GM23338 (cell line): ENCODE measurements at regions not wholly inside any gene's neighbourhood (a gene's known extent, or its start where the extent isn't known, plus 50 kb on each side); places are given as distances from the start of the nearest gene placed in this dataset.

Source experiments
- EZH2 ChIP-seq: fragments of 200-600 bp; sonication (generic); IDR thresholded peaks from one replicate; pipeline ENCODE4 v1.8.0; 2017; ENCODE audit warnings: antibody characterized with exemption, mild to moderate bottlenecking, low read depth; ENCODE audit not compliant: unreplicated experiment
- TF ChIP-seq, protein P1 (sequence below), 2 experiments: fragments of 200-600 bp in 1 of 2; sonication (generic) in 1 of 2; conservative IDR thresholded peaks; 2 replicates each; pipeline versions ENCODE4 v1.5.1 to v1.6.1; 2016 to 2017; ENCODE audit warnings: antibody characterized with exemption in 2 of 2, low read depth in 2 of 2, mild to moderate bottlenecking in 2 of 2, moderate library complexity in 1 of 2

DNA sequence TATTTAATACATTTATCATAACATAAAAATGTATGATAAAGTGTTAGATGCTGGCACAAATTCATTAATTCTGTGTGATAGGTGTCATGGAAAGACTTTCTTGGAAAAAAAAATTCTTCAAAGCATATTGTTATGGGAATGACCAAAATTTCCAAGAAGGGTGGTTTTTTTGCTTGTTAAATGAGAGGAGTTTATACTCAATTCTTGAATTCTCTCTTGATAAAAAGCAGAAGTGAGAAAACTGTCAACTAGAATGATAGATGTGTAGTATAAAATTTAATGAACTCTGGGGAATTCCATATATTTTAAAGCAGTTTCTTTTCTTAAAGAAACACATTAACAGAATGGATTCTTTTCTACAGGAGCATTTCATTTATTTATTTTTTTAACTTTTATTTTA, 62.0 kb upstream of the SNAP91 start:
- TF ChIP-seq, protein P1, sequence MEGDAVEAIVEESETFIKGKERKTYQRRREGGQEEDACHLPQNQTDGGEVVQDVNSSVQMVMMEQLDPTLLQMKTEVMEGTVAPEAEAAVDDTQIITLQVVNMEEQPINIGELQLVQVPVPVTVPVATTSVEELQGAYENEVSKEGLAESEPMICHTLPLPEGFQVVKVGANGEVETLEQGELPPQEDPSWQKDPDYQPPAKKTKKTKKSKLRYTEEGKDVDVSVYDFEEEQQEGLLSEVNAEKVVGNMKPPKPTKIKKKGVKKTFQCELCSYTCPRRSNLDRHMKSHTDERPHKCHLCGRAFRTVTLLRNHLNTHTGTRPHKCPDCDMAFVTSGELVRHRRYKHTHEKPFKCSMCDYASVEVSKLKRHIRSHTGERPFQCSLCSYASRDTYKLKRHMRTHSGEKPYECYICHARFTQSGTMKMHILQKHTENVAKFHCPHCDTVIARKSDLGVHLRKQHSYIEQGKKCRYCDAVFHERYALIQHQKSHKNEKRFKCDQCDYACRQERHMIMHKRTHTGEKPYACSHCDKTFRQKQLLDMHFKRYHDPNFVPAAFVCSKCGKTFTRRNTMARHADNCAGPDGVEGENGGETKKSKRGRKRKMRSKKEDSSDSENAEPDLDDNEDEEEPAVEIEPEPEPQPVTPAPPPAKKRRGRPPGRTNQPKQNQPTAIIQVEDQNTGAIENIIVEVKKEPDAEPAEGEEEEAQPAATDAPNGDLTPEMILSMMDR (conservative IDR thresholded peaks at IDR 0.05; ENCODE audit: low read depth in 2 of 2): no peak
- TF ChIP-seq EZH2: no peak
